IPS DF 6.9 (cell line): ENCODE measurements at regions not wholly inside any gene's neighbourhood (a gene's known extent, or its start where the extent isn't known, plus 50 kb on each side); places are given as distances from the start of the nearest gene placed in this dataset.

Experiments used
- DNase-seq: peaks from one replicate; pipeline ENCODE4 v3.0.0-alpha.2; 2013; ENCODE audit warnings: low read depth, low spot score
- H3K27ac ChIP-seq: one replicate; pipeline ENCODE4 v1.5.1; 2013; ENCODE audit warnings: low read length, control low read depth
- H3K27me3 ChIP-seq: 2 replicates; pipeline ENCODE4 v1.6.1; 2013; ENCODE audit warnings: mild to moderate bottlenecking, low read length; ENCODE audit not compliant: control insufficient read depth, insufficient read depth
- H3K36me3 ChIP-seq: 2 replicates; pipeline ENCODE4 v1.6.1; 2013; ENCODE audit warnings: low read length; ENCODE audit not compliant: control insufficient read depth, insufficient read depth
- H3K4me1 ChIP-seq: 2 replicates; pipeline ENCODE4 v1.6.1; 2013; ENCODE audit warnings: low read length; ENCODE audit not compliant: control insufficient read depth, insufficient read depth
- H3K4me3 ChIP-seq: 2 replicates; pipeline ENCODE4 v1.5.1; 2013; ENCODE audit warnings: mild to moderate bottlenecking, low read length
- H3K9me3 ChIP-seq: 2 replicates; pipeline ENCODE4 v1.6.1; 2013; ENCODE audit warnings: low read length, inconsistent platforms; ENCODE audit not compliant: control insufficient read depth, insufficient read depth
- WGBS: extraction: QIAGEN DNeasy Blood & Tissue Kit; methylation state at CpG from one replicate; pipeline ENCODE4 v1.1.7; 2013; ENCODE audit warnings: mixed read lengths, missing lambda C conversion rate; ENCODE audit not compliant: insufficient read length, insufficient coverage; 5-methylcytosine and 5-hydroxymethylcytosine counted together

- no CpG with 5 or more reads among the region's 4 CpGs for WGBS
- Histone ChIP-seq H3K4me1 (no peaks in the 10 kb centered on the region), H3K36me3 (no peaks in the 10 kb centered on the region), H3K27ac (no peak overlapping the region), H3K9me3 (no peaks in the 10 kb centered on the region), H3K4me3 (no peak overlapping the region), H3K27me3 (no peaks in the 10 kb centered on the region)
- DNase-seq = no peak
These were observed 126.5 kb upstream of the MEX3C start for GRCh38 chr18:51323961-51324360.

GRCh38 chr18:51330148-51330547 is 132.7 kb upstream of the MEX3C start:
- H3K9me3 ChIP-seq = no peaks in the 10 kb centered on the region
- H3K27ac ChIP-seq = no peak overlapping the region
- no peak for DNase-seq
- no peaks in the 10 kb centered on the region for H3K36me3 ChIP-seq
- peaks cover 1% of the 10 kb centered on the region; the same call in 1 of the 2 replicates for H3K4me1 ChIP-seq
- H3K4me3 ChIP-seq = no peak overlapping the region
- WGBS = no CpG with 5 or more reads among the region's 4 CpGs
- H3K27me3 ChIP-seq = no peaks in the 10 kb centered on the region

- no peak overlapping the region for H3K27ac ChIP-seq
- WGBS = no CpG with 5 or more reads among the region's 5 CpGs
- peaks cover 1% of the 10 kb centered on the region; the same call in 1 of the 2 replicates for H3K4me1 ChIP-seq
- no peaks in the 10 kb centered on the region for H3K27me3 ChIP-seq
- DNase-seq = no peak
- H3K36me3 ChIP-seq = no peaks in the 10 kb centered on the region
- H3K9me3 ChIP-seq = no peaks in the 10 kb centered on the region
- H3K4me3 ChIP-seq = no peak overlapping the region
These were observed 133.3 kb upstream of the MEX3C start for GRCh38 chr18:51330739-51331138.

- WGBS = no CpG with 5 or more reads among the region's 2 CpGs
- no peak overlapping the region for H3K27ac ChIP-seq
- H3K27me3 ChIP-seq = no peaks in the 10 kb centered on the region
- H3K9me3 ChIP-seq = no peaks in the 10 kb centered on the region
- no peaks in the 10 kb centered on the region for H3K4me1 ChIP-seq
- H3K36me3 ChIP-seq = no peaks in the 10 kb centered on the region
- no peak for DNase-seq
- H3K4me3 ChIP-seq = no peak overlapping the region
These were observed 139.9 kb upstream of the MEX3C start for GRCh38 chr18:51337406-51337805.

GRCh38 chr18:51339856-51340255 is 142.4 kb upstream of the MEX3C start:
- H3K4me1 ChIP-seq = no peaks in the 10 kb centered on the region
- WGBS = no CpG with 5 or more reads among the region's 2 CpGs
- H3K27ac ChIP-seq = no peak overlapping the region
- no peak overlapping the region for H3K4me3 ChIP-seq
- H3K36me3 ChIP-seq = no peaks in the 10 kb centered on the region
- DNase-seq = no peak
- H3K27me3 ChIP-seq = no peaks in the 10 kb centered on the region
- no peaks in the 10 kb centered on the region for H3K9me3 ChIP-seq

GRCh38 chr18:51340332-51340731 is 142.9 kb upstream of the MEX3C start:
- Histone ChIP-seq H3K27me3 (no peaks in the 10 kb centered on the region), H3K36me3 (no peaks in the 10 kb centered on the region), H3K27ac (no peak overlapping the region), H3K9me3 (no peaks in the 10 kb centered on the region), H3K4me3 (no peak overlapping the region), H3K4me1 (no peaks in the 10 kb centered on the region)
- no peak for DNase-seq
- WGBS = no CpG with 5 or more reads among the region's 1 CpG

GRCh38 chr18:51342815-51343214 is 145.3 kb upstream of the MEX3C start:
- H3K4me1 ChIP-seq = no peaks in the 10 kb centered on the region
- DNase-seq = no peak
- H3K36me3 ChIP-seq = no peaks in the 10 kb centered on the region
- no peaks in the 10 kb centered on the region for H3K9me3 ChIP-seq
- no peak overlapping the region for H3K27ac ChIP-seq
- H3K27me3 ChIP-seq = no peaks in the 10 kb centered on the region
- no peak overlapping the region for H3K4me3 ChIP-seq

- DNase-seq = no peak
- H3K4me3 ChIP-seq = no peak overlapping the region
- H3K27ac ChIP-seq = no peak overlapping the region
- no peaks in the 10 kb centered on the region for H3K36me3 ChIP-seq
- no peaks in the 10 kb centered on the region for H3K27me3 ChIP-seq
- WGBS = no CpG with 5 or more reads among the region's 5 CpGs
- H3K9me3 ChIP-seq = no peaks in the 10 kb centered on the region
- H3K4me1 ChIP-seq = no peaks in the 10 kb centered on the region
These were observed 148.4 kb upstream of the MEX3C start for GRCh38 chr18:51345848-51346391.

- WGBS = no CpG with 5 or more reads among the region's 4 CpGs
- H3K27me3 ChIP-seq = no peaks in the 10 kb centered on the region
- no peak overlapping the region for H3K27ac ChIP-seq
- DNase-seq = no peak
- H3K9me3 ChIP-seq = no peaks in the 10 kb centered on the region
- H3K36me3 ChIP-seq = no peaks in the 10 kb centered on the region
- H3K4me1 ChIP-seq = no peaks in the 10 kb centered on the region
- no peak overlapping the region for H3K4me3 ChIP-seq
These were observed 148.9 kb upstream of the MEX3C start for GRCh38 chr18:51346404-51346803.

GRCh38 chr18:51350081-51350480 is 152.6 kb upstream of the MEX3C start:
- no CpG with 5 or more reads among the region's 2 CpGs for WGBS
- Histone ChIP-seq H3K36me3 (no peaks in the 10 kb centered on the region), H3K9me3 (no peaks in the 10 kb centered on the region), H3K27ac (no peak overlapping the region), H3K4me1 (no peaks in the 10 kb centered on the region), H3K4me3 (no peak overlapping the region), H3K27me3 (no peaks in the 10 kb centered on the region)
- DNase-seq = no peak

GRCh38 chr18:51355841-51356240 is 158.4 kb upstream of the MEX3C start:
- no peaks in the 10 kb centered on the region for H3K4me1 ChIP-seq
- no peaks in the 10 kb centered on the region for H3K9me3 ChIP-seq
- no CpG with 5 or more reads among the region's 2 CpGs for WGBS
- H3K4me3 ChIP-seq = no peak overlapping the region
- DNase-seq = no peak
- no peaks in the 10 kb centered on the region for H3K36me3 ChIP-seq
- H3K27me3 ChIP-seq = no peaks in the 10 kb centered on the region
- no peak overlapping the region for H3K27ac ChIP-seq
